Small intestine (tissue), 7 donors: ENCODE measurements at regions not wholly inside any gene's neighbourhood (a gene's known extent, or its start where the extent isn't known, plus 50 kb on each side); places are given as distances from the start of the nearest gene placed in this dataset.

Source experiments
- DNase-seq, 2 donors: peaks; one replicate each; pipeline versions ENCODE4 v3.0.0 to v3.0.0-alpha.2; 2013
- FAIRE-seq: peaks from 2 replicates; lab custom pipeline; 2012; peaks lifted over from hg19 to GRCh38; lab: Jason Lieb, UNC
- H3K27ac ChIP-seq, 3 donors: one replicate each; pipeline ENCODE4 v1.5.1; 2013; ENCODE audit warnings: low read length in 2 of 3, mild to moderate bottlenecking in 2 of 3, control low read depth in 1 of 3, inconsistent platforms in 1 of 3, low read depth in 1 of 3, moderate library complexity in 1 of 3
- H3K27me3 ChIP-seq, 3 donors: one replicate each; pipeline ENCODE4 v1.6.1; 2013; ENCODE audit warnings: low read length in 3 of 3, inconsistent platforms in 1 of 3; ENCODE audit not compliant: control insufficient read depth in 3 of 3, insufficient read depth in 3 of 3
- H3K36me3 ChIP-seq, 3 donors: one replicate each; pipeline ENCODE4 v1.6.1; 2013; ENCODE audit warnings: low read length in 3 of 3, inconsistent platforms in 1 of 3, low read depth in 1 of 3, mild to moderate bottlenecking in 1 of 3, moderate library complexity in 1 of 3; ENCODE audit not compliant: control insufficient read depth in 3 of 3, insufficient read depth in 2 of 3
- H3K4me1 ChIP-seq, 3 donors: one replicate each; pipeline ENCODE4 v1.6.1; 2013; ENCODE audit warnings: low read length in 2 of 3, inconsistent platforms in 1 of 3, low read depth in 1 of 3, mild to moderate bottlenecking in 1 of 3, moderate library complexity in 1 of 3; ENCODE audit not compliant: control insufficient read depth in 3 of 3, insufficient read depth in 2 of 3
- H3K4me3 ChIP-seq, 3 donors: one replicate each; pipeline ENCODE4 v1.5.1; 2013; ENCODE audit warnings: low read length in 3 of 3, control low read depth in 1 of 3, inconsistent platforms in 1 of 3, low read depth in 1 of 3, mild to moderate bottlenecking in 1 of 3, moderate library complexity in 1 of 3
- H3K9me3 ChIP-seq, 2 donors: one replicate each; pipeline ENCODE4 v1.6.1; 2013; ENCODE audit warnings: low read depth in 1 of 2, low read length in 1 of 2; ENCODE audit not compliant: control insufficient read depth in 2 of 2, insufficient read depth in 1 of 2
- WGBS, 3 donors: extraction: QIAGEN DNeasy Blood & Tissue Kit; methylation state at CpG; one replicate each; pipeline ENCODE4 v1.1.7; 2013; 5-methylcytosine and 5-hydroxymethylcytosine counted together
- donor health status: healthy with polysubstance abuse.
- donor health status: control.
- donor health status: control.
- donor health status: Bipolar disorder and iron deficiency.
- donor health status: healthy.

DNA sequence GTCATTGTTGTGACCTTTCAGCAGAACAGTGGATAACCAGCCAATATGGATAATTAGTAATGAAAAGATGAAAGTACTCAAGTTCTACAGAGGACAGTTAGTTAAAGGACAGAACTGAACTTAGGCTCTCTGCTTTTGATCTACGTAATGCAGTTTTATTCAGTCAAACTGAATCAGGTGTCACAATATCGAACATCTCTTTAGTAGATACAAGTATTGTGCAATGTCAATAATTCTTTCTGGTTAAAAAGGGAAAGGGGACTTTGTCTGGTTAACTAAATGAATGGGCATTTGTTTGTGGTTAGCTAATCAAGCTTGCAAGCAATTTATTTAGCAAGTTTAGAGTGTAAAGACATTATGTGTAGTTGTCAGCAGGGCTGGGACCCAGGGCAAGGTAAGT is 562.2 kb upstream of the PTBP2 start:
- Histone ChIP-seq H3K27ac (no peak overlapping the region), H3K4me3 (no peak overlapping the region), H3K9me3 (peaks cover 0 to 15% of the 10 kb centered on the region in 2 donors), H3K4me1 (no peaks in the 10 kb centered on the region), H3K36me3 (no peaks in the 10 kb centered on the region), H3K27me3 (no peaks in the 10 kb centered on the region)
- DNase-seq = no peak
- no peak for FAIRE-seq
- 74 to 90% (median 82%) methylated on average over 2 of the region's 2 CpGs for WGBS, 3 donors

DNA sequence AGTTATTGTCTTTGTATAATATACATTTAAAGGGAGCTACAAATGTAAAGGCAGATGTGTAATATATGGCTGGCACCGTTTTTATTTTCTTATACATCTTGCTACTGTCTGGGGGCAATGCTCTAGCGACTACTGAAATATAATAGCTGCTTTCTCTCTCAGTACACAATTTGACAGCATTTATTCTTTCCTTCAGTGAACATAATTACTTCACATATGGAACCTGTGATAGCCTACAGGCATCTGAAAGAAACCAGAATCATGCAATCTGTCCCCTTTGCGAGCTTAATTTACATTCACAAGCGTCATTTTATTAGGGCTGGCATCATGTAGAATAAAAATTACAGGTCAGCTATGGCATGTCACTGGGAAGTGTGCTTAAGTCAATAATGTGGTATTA is 557.5 kb upstream of the PTBP2 start:
- FAIRE-seq (no peak), DNase-seq (no peak)
- no peak overlapping the region for H3K4me3 ChIP-seq
- no peaks in the 10 kb centered on the region for H3K27me3 ChIP-seq
- 66 to 80% (median 71%) methylated on average over 4 of the region's 4 CpGs for WGBS, 3 donors
- H3K4me1 ChIP-seq = no peaks in the 10 kb centered on the region
- peaks cover 0 to 7% of the 10 kb centered on the region in 2 donors for H3K9me3 ChIP-seq
- H3K36me3 ChIP-seq = no peaks in the 10 kb centered on the region
- no peak overlapping the region for H3K27ac ChIP-seq

DNA sequence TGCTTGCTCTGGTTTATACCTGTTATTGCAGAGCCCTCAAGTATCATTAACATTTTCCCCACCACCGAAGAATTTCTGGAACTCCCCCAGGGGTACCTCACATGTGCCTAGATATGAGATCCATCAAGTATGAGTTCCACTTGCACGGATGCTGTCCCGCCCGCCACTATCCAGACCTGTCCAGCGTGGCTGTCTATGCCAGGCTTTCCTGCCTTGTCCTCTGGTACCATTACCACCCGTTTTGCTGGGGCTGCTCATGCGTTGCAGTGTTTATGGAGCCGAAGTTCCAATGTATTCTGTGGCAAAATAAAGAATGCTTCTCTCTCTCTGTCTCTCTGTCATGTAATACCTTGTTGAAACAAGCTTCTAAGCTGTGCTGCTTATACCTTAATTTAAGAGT is 543.5 kb upstream of the PTBP2 start:
- no peaks in the 10 kb centered on the region for H3K36me3 ChIP-seq

DNA sequence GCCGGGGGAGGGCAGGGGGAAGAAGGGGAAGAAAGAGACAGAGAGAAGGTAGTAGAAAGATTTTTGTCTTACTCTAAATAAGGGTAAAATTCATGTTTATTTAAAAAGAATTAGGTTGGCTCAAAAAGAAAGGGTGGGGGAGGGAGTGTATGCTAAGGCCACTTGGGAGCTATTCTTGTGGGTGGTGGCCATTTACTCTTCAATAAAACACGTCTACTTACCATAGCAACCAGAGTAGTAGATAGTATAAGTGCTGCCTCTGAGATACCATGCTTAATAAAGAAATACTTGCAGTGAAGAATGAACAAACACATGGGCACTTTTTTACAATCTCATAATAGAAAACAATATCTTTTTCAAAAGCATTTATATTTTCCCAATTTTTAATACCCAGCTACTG is 538.1 kb upstream of the PTBP2 start:
- FAIRE-seq (no peak), DNase-seq (no peak)
- 9 to 58% (median 17%) methylated on average over 1 to 2 of the region's 2 CpGs for WGBS, 3 donors
- H3K4me1 ChIP-seq = no peaks in the 10 kb centered on the region
- H3K27ac ChIP-seq = no peak overlapping the region
- no peaks in the 10 kb centered on the region for H3K36me3 ChIP-seq
- no peak overlapping the region for H3K4me3 ChIP-seq
- no peaks in the 10 kb centered on the region for H3K27me3 ChIP-seq
- no peaks in the 10 kb centered on the region for H3K9me3 ChIP-seq

More for the DNA sequence above, 543.5 kb upstream of the PTBP2 start:
- WGBS, 3 donors = 83 to 90% (median 86%) methylated on average over 8 of the region's 8 CpGs
- Histone ChIP-seq H3K4me3 (no peak overlapping the region), H3K9me3 (no peaks in the 10 kb centered on the region), H3K27me3 (no peaks in the 10 kb centered on the region), H3K27ac (no peak overlapping the region), H3K4me1 (no peaks in the 10 kb centered on the region)
- no peak for DNase-seq
- no peak for FAIRE-seq

DNA sequence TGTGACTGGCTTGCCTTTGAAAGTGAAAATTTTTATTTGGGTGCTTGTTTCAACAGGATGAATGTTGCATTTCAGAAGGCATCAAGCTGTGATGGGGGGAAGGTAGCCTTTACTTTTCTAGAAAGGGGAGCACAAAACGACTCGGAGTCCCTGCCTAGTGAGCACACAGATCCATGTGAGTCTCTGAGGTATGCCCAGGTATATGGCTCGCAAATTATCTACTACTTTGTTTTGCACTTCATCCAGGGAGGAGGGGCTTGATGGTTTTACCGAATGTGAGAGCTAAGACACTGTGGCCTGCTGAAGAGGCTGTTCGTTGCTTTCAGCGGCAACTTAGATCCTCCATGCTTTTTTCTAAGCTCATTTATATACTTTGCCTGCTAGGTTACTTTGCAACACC is 537.7 kb upstream of the PTBP2 start:
- WGBS, 3 donors = 53 to 64% (median 57%) methylated on average over 6 of the region's 6 CpGs
- Histone ChIP-seq H3K36me3 (no peaks in the 10 kb centered on the region), H3K27ac (no peak overlapping the region), H3K4me3 (no peak overlapping the region), H3K27me3 (no peaks in the 10 kb centered on the region), H3K4me1 (no peaks in the 10 kb centered on the region), H3K9me3 (no peaks in the 10 kb centered on the region)
- FAIRE-seq (no peak), DNase-seq (no peak)

DNA sequence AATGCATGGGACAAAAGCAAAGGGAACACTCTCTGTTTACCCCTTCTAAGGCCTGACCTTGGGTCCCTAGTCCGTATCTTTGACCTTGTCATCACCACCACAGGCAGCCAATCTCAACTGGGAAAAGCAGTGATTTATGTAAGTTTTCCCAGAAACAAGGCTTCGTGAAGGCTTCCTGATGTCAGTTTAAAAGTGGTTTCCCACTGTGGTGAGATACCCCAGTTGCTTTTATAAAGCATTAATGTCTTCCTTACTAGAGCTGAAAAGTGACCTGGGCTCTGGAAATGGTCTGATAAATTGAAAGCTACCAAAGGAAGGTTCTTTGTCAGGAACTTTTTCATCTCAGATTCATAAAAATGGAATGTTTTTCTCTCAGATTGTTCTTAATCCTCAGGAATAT is 536.4 kb upstream of the PTBP2 start:
- Histone ChIP-seq H3K4me1 (no peaks in the 10 kb centered on the region), H3K9me3 (no peaks in the 10 kb centered on the region), H3K27me3 (no peaks in the 10 kb centered on the region), H3K27ac (no peak overlapping the region), H3K36me3 (no peaks in the 10 kb centered on the region), H3K4me3 (no peak overlapping the region)
- FAIRE-seq (no peak), DNase-seq (no peak)
- 67 to 78% (median 67%) methylated on average over 2 of the region's 2 CpGs for WGBS, 3 donors

DNA sequence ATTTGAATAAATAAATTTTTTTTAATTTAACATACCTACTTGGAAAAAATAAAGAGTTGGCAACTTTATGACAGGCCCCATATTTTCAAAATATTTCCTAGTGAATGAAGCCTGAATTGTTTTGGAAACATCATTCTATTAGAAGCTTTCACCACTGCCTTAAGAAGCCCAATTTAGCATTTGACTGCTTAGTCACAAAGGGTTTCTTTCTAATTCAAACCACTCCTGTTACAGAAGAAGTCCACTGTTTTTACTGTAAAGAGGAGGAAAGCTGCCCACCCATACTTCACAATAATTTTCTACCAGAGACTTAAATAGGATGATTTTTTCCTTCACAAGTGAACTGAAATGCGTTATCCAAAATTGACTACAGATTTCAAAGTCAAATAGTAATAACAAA is 534.6 kb upstream of the PTBP2 start:
- Histone ChIP-seq H3K36me3 (no peaks in the 10 kb centered on the region), H3K27me3 (no peaks in the 10 kb centered on the region), H3K4me1 (no peaks in the 10 kb centered on the region), H3K9me3 (peaks cover 0 to 6% of the 10 kb centered on the region in 2 donors), H3K4me3 (no peak overlapping the region), H3K27ac (no peak overlapping the region)
- FAIRE-seq (no peak), DNase-seq (no peak)
- WGBS, 3 donors = 36 to 72% (median 61%) methylated on average over 1 of the region's 1 CpG

DNA sequence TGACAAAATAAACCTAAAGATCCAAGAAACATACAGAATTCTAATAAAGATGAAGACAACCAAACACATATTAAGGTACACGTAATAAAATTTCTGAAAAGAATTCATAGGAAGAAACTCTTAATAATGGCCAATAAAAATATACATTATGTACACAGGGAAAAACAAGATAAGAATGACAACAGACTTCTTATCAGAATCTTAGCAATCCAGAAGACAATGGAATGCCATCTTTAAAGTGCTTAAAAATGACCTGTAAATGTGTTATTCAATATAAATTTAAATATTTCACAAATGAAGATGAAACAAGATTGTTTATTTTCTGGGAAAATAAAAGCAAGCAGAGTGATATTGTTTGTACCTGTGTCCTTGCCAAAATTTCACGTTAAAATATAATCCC is 530.4 kb upstream of the PTBP2 start:
- DNase-seq = no peak
- WGBS, 3 donors = 22 to 57% (median 41%) methylated on average over 2 of the region's 2 CpGs
- Histone ChIP-seq H3K4me3 (no peak overlapping the region), H3K27ac (no peak overlapping the region), H3K4me1 (no peaks in the 10 kb centered on the region), H3K9me3 (peaks cover 0 to 15% of the 10 kb centered on the region in 2 donors), H3K27me3 (no peaks in the 10 kb centered on the region), H3K36me3 (no peaks in the 10 kb centered on the region)
- FAIRE-seq = no peak

DNA sequence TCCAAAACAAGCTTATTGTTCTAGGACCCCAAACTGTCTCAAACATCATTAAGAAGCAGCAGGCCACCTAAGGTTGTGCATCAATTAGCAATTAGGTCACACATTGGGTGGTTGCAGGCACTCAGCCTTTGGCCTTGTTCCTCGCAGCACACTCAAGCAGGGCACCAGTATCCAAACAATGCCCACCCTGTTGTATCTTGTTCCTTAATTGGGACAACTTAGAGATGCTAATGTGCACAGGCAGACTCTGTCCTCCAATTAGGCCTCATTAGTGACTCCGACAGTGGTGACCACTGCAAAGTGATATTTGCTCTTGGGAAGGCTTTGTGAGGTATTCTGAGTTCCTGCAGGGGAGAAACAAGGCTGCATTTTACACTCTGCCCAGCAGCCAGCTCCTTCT is 515.1 kb upstream of the PTBP2 start:
- H3K36me3 ChIP-seq = no peaks in the 10 kb centered on the region
- no peaks in the 10 kb centered on the region for H3K4me1 ChIP-seq
- no peaks in the 10 kb centered on the region for H3K27me3 ChIP-seq
- H3K9me3 ChIP-seq = no peaks in the 10 kb centered on the region
- FAIRE-seq = no peak
- 64 to 91% (median 73%) methylated on average over 2 of the region's 2 CpGs for WGBS, 3 donors
- no peak overlapping the region for H3K27ac ChIP-seq
- no peak overlapping the region for H3K4me3 ChIP-seq
- DNase-seq = no peak
